ENCODE measurements at regions not wholly inside any gene's neighbourhood (a gene's known extent, or its start where the extent isn't known, plus 50 kb on each side); places are given as distances from the start of the nearest gene placed in this dataset.
A peak's percentile ranks its signal among the peaks of the same experiment; 100 is the strongest.

- no peaks in the 10 kb centered on the region for H3K79me2 ChIP-seq
- H3K36me3 ChIP-seq (ENCODE audit: control insufficient read depth, insufficient read depth, low read length): no peaks in the 10 kb centered on the region
- H3K9me3 ChIP-seq (ENCODE audit: control insufficient read depth, low read length): no peaks in the 10 kb centered on the region
- no peaks in the 10 kb centered on the region for H3K27me3 ChIP-seq (ENCODE audit: control insufficient read depth, insufficient read depth, low read length)
- H3K4me1 ChIP-seq: peaks cover 30% of the 10 kb centered on the region
- no peak overlapping the region for H3K27ac ChIP-seq
- H2AFZ ChIP-seq: no peak overlapping the region
- H3K4me2 ChIP-seq (ENCODE audit: low read length): no peak overlapping the region
- H3K9ac ChIP-seq: no peak overlapping the region
- no peak overlapping the region for H3K4me3 ChIP-seq (ENCODE audit: low read depth, low read length)
- no peak for TF ChIP-seq CTCF (IDR thresholded peaks at IDR 0.05)
Observed at GRCh38 chr10:52933748-52934147, 161.2 kb upstream of the MBL2 start.

GRCh38 chr10:52927678-52928077 is 155.1 kb upstream of the MBL2 start:
- Histone ChIP-seq H3K9ac (no peak overlapping the region), H3K27ac (no peak overlapping the region), H3K4me1 (peaks cover 27% of the 10 kb centered on the region), H2AFZ (no peak overlapping the region), H3K36me3 (ENCODE audit: control insufficient read depth, insufficient read depth, low read length) (no peaks in the 10 kb centered on the region), H3K27me3 (ENCODE audit: control insufficient read depth, insufficient read depth, low read length) (no peaks in the 10 kb centered on the region), H3K4me3 (ENCODE audit: low read depth, low read length) (no peak overlapping the region), H3K9me3 (ENCODE audit: control insufficient read depth, low read length) (no peaks in the 10 kb centered on the region), H3K4me2 (ENCODE audit: low read length) (no peak overlapping the region), H3K79me2 (no peaks in the 10 kb centered on the region)
- no peak for TF ChIP-seq CTCF (IDR thresholded peaks at IDR 0.05)

GRCh38 chr10:52923520-52923919 is 150.9 kb upstream of the MBL2 start:
- no peaks in the 10 kb centered on the region for H3K9me3 ChIP-seq (ENCODE audit: control insufficient read depth, low read length)
- H3K36me3 ChIP-seq (ENCODE audit: control insufficient read depth, insufficient read depth, low read length): no peaks in the 10 kb centered on the region
- no peak overlapping the region for H3K4me2 ChIP-seq (ENCODE audit: low read length)
- H2AFZ ChIP-seq: peak overlapping the region; percentile 73
- no peaks in the 10 kb centered on the region for H3K79me2 ChIP-seq
- TF ChIP-seq CTCF (IDR thresholded peaks at IDR 0.05): no peak
- H3K27me3 ChIP-seq (ENCODE audit: control insufficient read depth, insufficient read depth, low read length): no peaks in the 10 kb centered on the region
- no peak overlapping the region for H3K4me3 ChIP-seq (ENCODE audit: low read depth, low read length)
- H3K9ac ChIP-seq: no peak overlapping the region
- H3K4me1 ChIP-seq: peaks cover 28% of the 10 kb centered on the region
- no peak overlapping the region for H3K27ac ChIP-seq

- Histone ChIP-seq H3K9ac (no peak overlapping the region), H3K27ac (peak overlapping the region; percentile 74), H3K4me3 (ENCODE audit: low read depth, low read length) (no peak overlapping the region), H3K4me1 (peaks cover 50% of the 10 kb centered on the region), H3K27me3 (ENCODE audit: control insufficient read depth, insufficient read depth, low read length) (no peaks in the 10 kb centered on the region), H3K79me2 (no peaks in the 10 kb centered on the region), H3K4me2 (ENCODE audit: low read length) (no peak overlapping the region), H3K9me3 (ENCODE audit: control insufficient read depth, low read length) (no peaks in the 10 kb centered on the region), H3K36me3 (ENCODE audit: control insufficient read depth, insufficient read depth, low read length) (no peaks in the 10 kb centered on the region), H2AFZ (peak overlapping the region; percentile 38)
- TF ChIP-seq CTCF (IDR thresholded peaks at IDR 0.05): no peak
Observed at GRCh38 chr10:52918714-52919305, 146.2 kb upstream of the MBL2 start.

GRCh38 chr10:52915391-52915790 is 142.8 kb upstream of the MBL2 start:
- Histone ChIP-seq H3K4me2 (ENCODE audit: low read length) (no peak overlapping the region), H3K4me1 (peaks cover 48% of the 10 kb centered on the region), H3K36me3 (ENCODE audit: control insufficient read depth, insufficient read depth, low read length) (no peaks in the 10 kb centered on the region), H2AFZ (no peak overlapping the region), H3K4me3 (ENCODE audit: low read depth, low read length) (no peak overlapping the region), H3K79me2 (no peaks in the 10 kb centered on the region), H3K27me3 (ENCODE audit: control insufficient read depth, insufficient read depth, low read length) (no peaks in the 10 kb centered on the region), H3K9me3 (ENCODE audit: control insufficient read depth, low read length) (no peaks in the 10 kb centered on the region), H3K27ac (no peak overlapping the region), H3K9ac (no peak overlapping the region)
- no peak for TF ChIP-seq CTCF (IDR thresholded peaks at IDR 0.05)

All from parathyroid adenoma (tissue), 2 donors.